ENCODE measurements at regions not wholly inside any gene's neighbourhood (a gene's known extent, or its start where the extent isn't known, plus 50 kb on each side); places are given as distances from the start of the nearest gene placed in this dataset.

DNA sequence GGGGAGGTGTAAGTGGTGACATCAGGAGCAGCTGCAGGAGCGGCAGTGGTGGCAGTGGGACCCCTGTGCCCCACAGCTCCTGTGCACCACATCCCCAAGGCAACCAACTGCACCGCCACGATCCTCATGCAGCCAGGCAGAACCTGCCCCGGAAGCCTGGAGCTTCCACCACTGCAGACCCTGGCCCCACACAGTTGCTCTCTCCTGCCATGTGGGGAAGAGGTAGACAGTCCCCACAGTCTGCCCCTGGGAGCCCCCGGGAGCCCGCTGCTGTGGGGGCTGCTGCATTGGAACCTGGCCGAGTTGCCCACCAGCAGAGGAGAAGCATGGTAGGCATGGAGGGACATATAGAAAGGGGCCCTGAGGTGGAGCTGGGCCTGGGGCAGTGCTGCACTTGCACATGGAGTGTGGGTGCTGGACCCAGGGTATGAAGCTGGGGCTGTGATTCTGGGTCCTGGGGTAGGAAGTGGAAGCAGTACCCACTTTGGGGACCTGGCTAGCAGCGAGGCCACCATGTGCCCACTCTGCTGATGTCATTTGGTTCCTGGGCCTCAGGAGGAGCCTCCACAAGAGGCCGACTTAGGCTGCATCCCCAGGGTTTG is 623.3 kb upstream of the LRRTM4 start:
- TF ChIP-seq, protein P1, sequence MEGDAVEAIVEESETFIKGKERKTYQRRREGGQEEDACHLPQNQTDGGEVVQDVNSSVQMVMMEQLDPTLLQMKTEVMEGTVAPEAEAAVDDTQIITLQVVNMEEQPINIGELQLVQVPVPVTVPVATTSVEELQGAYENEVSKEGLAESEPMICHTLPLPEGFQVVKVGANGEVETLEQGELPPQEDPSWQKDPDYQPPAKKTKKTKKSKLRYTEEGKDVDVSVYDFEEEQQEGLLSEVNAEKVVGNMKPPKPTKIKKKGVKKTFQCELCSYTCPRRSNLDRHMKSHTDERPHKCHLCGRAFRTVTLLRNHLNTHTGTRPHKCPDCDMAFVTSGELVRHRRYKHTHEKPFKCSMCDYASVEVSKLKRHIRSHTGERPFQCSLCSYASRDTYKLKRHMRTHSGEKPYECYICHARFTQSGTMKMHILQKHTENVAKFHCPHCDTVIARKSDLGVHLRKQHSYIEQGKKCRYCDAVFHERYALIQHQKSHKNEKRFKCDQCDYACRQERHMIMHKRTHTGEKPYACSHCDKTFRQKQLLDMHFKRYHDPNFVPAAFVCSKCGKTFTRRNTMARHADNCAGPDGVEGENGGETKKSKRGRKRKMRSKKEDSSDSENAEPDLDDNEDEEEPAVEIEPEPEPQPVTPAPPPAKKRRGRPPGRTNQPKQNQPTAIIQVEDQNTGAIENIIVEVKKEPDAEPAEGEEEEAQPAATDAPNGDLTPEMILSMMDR (IDR thresholded peaks at IDR 0.05) = no peak
- TF ChIP-seq EP300 (IDR thresholded peaks at IDR 0.05) (no peak), POLR2AphosphoS5 (IDR thresholded peaks at IDR 0.05) (no peak), POLR2A (IDR thresholded peaks at IDR 0.05) (no peak)

Data from sigmoid colon (tissue), 4 donors.